LNCAP (cell line): ENCODE measurements at regions not wholly inside any gene's neighbourhood (a gene's known extent, or its start where the extent isn't known, plus 50 kb on each side); places are given as distances from the start of the nearest gene placed in this dataset.

Experiments used
- TF ChIP-seq, protein P1 (sequence below): fragments of 450-650 bp; IDR thresholded peaks from 2 replicates; pipeline ENCODE4 v1.5.1; 2017; ENCODE audit warnings: mild to moderate bottlenecking

- TF ChIP-seq, protein P1, sequence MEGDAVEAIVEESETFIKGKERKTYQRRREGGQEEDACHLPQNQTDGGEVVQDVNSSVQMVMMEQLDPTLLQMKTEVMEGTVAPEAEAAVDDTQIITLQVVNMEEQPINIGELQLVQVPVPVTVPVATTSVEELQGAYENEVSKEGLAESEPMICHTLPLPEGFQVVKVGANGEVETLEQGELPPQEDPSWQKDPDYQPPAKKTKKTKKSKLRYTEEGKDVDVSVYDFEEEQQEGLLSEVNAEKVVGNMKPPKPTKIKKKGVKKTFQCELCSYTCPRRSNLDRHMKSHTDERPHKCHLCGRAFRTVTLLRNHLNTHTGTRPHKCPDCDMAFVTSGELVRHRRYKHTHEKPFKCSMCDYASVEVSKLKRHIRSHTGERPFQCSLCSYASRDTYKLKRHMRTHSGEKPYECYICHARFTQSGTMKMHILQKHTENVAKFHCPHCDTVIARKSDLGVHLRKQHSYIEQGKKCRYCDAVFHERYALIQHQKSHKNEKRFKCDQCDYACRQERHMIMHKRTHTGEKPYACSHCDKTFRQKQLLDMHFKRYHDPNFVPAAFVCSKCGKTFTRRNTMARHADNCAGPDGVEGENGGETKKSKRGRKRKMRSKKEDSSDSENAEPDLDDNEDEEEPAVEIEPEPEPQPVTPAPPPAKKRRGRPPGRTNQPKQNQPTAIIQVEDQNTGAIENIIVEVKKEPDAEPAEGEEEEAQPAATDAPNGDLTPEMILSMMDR: no peak
These were observed 220.3 kb upstream of the TENM3 start for GRCh38 chr4:182022909-182023308.

GRCh38 chr4:182023469-182023868 lies 219.7 kb upstream of the TENM3 start:
- TF ChIP-seq, protein P1: no peak

DNA sequence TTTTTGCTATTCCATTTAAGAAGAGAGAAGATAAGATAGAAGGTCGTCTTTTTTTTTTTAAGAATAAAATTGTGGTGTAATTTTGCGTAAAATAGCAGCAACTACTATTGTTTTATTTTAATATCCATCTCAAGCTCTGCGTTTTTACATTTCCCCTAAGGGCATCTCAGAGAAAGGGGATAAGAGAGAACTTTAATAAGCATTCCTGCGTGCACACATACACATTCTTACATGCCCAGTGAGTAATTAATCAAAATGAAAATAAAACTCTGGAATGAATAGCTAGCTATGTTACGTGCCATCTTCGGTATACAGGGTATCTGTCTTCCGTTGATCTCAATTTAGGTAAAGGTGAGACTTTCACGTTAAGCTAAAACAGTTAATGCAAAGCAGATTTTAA lies 200.3 kb upstream of the TENM3 start:
- TF ChIP-seq, protein P1: no peak

- TF ChIP-seq, protein P1: no peak
These were observed 194.3 kb upstream of the TENM3 start for GRCh38 chr4:182048871-182049270.

- TF ChIP-seq, protein P1: no peak
These were observed 186.3 kb upstream of the TENM3 start for GRCh38 chr4:182056866-182057265.

DNA sequence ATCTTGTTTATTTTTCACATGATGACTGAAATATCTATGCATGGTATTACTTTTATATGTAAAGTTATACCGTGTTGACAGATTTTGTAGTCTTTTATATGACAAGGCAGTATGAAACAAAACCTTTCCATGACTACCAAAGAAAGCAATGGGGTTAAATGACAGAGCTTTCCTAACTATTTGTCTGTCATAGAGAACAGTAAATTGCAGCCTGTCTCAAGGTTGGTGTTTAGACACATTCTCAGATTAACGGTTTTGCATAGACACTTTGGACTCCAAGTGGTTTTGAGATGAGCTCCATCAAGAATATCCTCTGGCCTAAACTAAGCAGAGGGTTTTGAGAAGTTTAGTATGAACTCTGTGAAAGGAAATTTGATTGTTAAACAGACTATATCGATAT lies 180.7 kb upstream of the TENM3 start:
- TF ChIP-seq, protein P1: no peak

DNA sequence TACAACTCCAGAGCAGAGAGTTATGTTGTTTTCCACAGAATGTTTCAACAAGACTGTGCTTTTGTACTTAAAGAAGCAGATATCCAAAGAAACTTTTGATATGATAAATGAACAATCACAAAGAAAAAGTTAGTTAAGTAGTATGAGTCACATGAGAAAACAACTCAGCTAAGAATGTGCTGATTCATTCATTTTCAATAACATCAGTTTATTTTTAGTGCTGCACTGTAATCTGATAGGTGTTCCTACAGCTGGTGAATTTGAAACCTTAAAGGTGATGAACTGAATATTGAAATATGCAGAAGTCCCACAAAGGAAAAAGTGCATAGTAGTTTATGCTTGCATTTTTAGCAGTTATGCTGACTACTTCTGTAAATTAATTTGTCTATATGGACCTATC lies 180.3 kb upstream of the TENM3 start:
- TF ChIP-seq, protein P1: no peak

- TF ChIP-seq, protein P1: no peak
These were observed 179.6 kb upstream of the TENM3 start for GRCh38 chr4:182063651-182064050.
